ENCODE measurements at regions not wholly inside any gene's neighbourhood (a gene's known extent, or its start where the extent isn't known, plus 50 kb on each side); places are given as distances from the start of the nearest gene placed in this dataset.

- peaks cover 9% of the 10 kb centered on the region; the same call in 1 of the 2 replicates for H3K4me1 ChIP-seq (ENCODE audit: insufficient read depth, low read length)
- H3K9ac ChIP-seq (ENCODE audit: low read length), result no peak overlapping the region
- H2AFZ ChIP-seq (ENCODE audit: low read length), result no peak overlapping the region
- TF ChIP-seq EZH2 (IDR thresholded peaks at IDR 0.05; ENCODE audit: low read length, unreplicated experiment) (no peak), EZH2phosphoT487 (IDR thresholded peaks at IDR 0.05; ENCODE audit: borderline replicate concordance, low read length) (no peak), CTCF (conservative IDR thresholded peaks at IDR 0.05; ENCODE audit: low read depth, low read length) (no peak)
- H3K9me3 ChIP-seq (ENCODE audit: low read length), result no peaks in the 10 kb centered on the region
- H4K20me1 ChIP-seq (ENCODE audit: low read length), result no peaks in the 10 kb centered on the region
- CTCF ChIA-PET, result no interaction called here
- no peak for ATAC-seq
- no peaks in the 10 kb centered on the region for H3F3A ChIP-seq (ENCODE audit: low read length, unreplicated experiment)
- no peaks in the 10 kb centered on the region for H3K79me2 ChIP-seq (ENCODE audit: low read length)
- H3K4me3 ChIP-seq (ENCODE audit: low read length), result no peak overlapping the region
- DNase-seq, result peak; percentile 25
- H3K27ac ChIP-seq (ENCODE audit: low read length), result no peak overlapping the region
- H3K4me2 ChIP-seq (ENCODE audit: low read length), result no peak overlapping the region
- no TSS peak for BruUV-seq (replicated peaks)
- peaks cover 4% of the 10 kb centered on the region; the same call in 1 of the 2 replicates for H3K9me2 ChIP-seq (replicated peaks; ENCODE audit: low read length)
- no peaks in the 10 kb centered on the region for H3K27me3 ChIP-seq (ENCODE audit: low read length)
- intact Hi-C loops (cut with micrococcal nuclease), result no loop called here
- POLR2A ChIA-PET (ENCODE audit: unreplicated experiment), result no interaction called here
- H3K36me3 ChIP-seq (ENCODE audit: low read depth, low read length), result no peaks in the 10 kb centered on the region
Measured at GRCh38 chr1:219754767-219755166, 141.9 kb upstream of the ZC3H11B start.

- H3K9ac ChIP-seq (ENCODE audit: low read length), result no peak overlapping the region
- ChIA-PET CTCF (no interaction called here), POLR2A (ENCODE audit: unreplicated experiment) (no interaction called here)
- no peaks in the 10 kb centered on the region for H3K36me3 ChIP-seq (ENCODE audit: low read depth, low read length)
- peaks cover 9% of the 10 kb centered on the region; the same call in 1 of the 2 replicates for H3K4me1 ChIP-seq (ENCODE audit: insufficient read depth, low read length)
- no peak overlapping the region for H3K27ac ChIP-seq (ENCODE audit: low read length)
- intact Hi-C loops (cut with micrococcal nuclease), result no loop called here
- H3K4me2 ChIP-seq (ENCODE audit: low read length), result no peak overlapping the region
- H3K4me3 ChIP-seq (ENCODE audit: low read length), result no peak overlapping the region
- H3F3A ChIP-seq (ENCODE audit: low read length, unreplicated experiment), result no peaks in the 10 kb centered on the region
- H3K9me3 ChIP-seq (ENCODE audit: low read length), result no peaks in the 10 kb centered on the region
- TF ChIP-seq CTCF (conservative IDR thresholded peaks at IDR 0.05; ENCODE audit: low read depth, low read length) (no peak), EZH2 (IDR thresholded peaks at IDR 0.05; ENCODE audit: low read length, unreplicated experiment) (no peak), EZH2phosphoT487 (IDR thresholded peaks at IDR 0.05; ENCODE audit: borderline replicate concordance, low read length) (no peak)
- no peaks in the 10 kb centered on the region for H4K20me1 ChIP-seq (ENCODE audit: low read length)
- ATAC-seq (no peak), DNase-seq (no peak)
- H3K27me3 ChIP-seq (ENCODE audit: low read length), result no peaks in the 10 kb centered on the region
- no peaks in the 10 kb centered on the region for H3K79me2 ChIP-seq (ENCODE audit: low read length)
- H3K9me2 ChIP-seq (replicated peaks; ENCODE audit: low read length), result peaks cover 4% of the 10 kb centered on the region; the same call in 1 of the 2 replicates
- BruUV-seq (replicated peaks), result no TSS peak
- no peak overlapping the region for H2AFZ ChIP-seq (ENCODE audit: low read length)
Measured at GRCh38 chr1:219753914-219754313, 141.0 kb upstream of the ZC3H11B start.

DNA sequence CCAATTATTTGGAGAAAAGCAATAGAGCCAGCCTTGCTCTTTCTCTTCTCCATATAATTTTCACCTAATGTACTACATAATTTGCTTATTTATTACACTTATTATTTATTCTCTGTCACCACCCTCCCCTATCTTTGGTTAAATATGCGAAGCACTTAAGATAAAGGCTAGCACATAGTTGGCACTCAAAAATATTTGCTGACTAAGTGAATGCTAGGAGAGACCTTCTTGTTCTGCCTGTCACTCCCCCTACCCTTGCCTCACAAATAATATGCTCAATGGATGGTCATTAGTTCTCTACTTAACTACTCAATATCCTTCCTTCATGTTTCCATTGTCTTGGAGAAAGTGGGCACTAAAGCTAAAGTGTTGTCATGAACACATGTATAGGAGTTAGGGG lies 139.7 kb upstream of the ZC3H11B start:
- intact Hi-C loops (cut with micrococcal nuclease), result no loop called here
- Histone ChIP-seq H3K9me2 (replicated peaks; ENCODE audit: low read length) (peaks cover 2% of the 10 kb centered on the region; the same call in 1 of the 2 replicates), H3K79me2 (ENCODE audit: low read length) (no peaks in the 10 kb centered on the region), H3K27ac (ENCODE audit: low read length) (no peak overlapping the region), H4K20me1 (ENCODE audit: low read length) (no peaks in the 10 kb centered on the region), H2AFZ (ENCODE audit: low read length) (no peak overlapping the region), H3K27me3 (ENCODE audit: low read length) (no peaks in the 10 kb centered on the region), H3K4me1 (ENCODE audit: insufficient read depth, low read length) (peaks cover 9% of the 10 kb centered on the region; the same call in 1 of the 2 replicates), H3K4me3 (ENCODE audit: low read length) (no peak overlapping the region), H3K4me2 (ENCODE audit: low read length) (no peak overlapping the region), H3K36me3 (ENCODE audit: low read depth, low read length) (no peaks in the 10 kb centered on the region), H3K9me3 (ENCODE audit: low read length) (no peaks in the 10 kb centered on the region), H3F3A (ENCODE audit: low read length, unreplicated experiment) (no peaks in the 10 kb centered on the region), H3K9ac (ENCODE audit: low read length) (no peak overlapping the region)
- POLR2A ChIA-PET (ENCODE audit: unreplicated experiment), result no interaction called here
- ATAC-seq, result no peak
- DNase-seq, result no peak
- CTCF ChIA-PET, result no interaction called here
- no TSS peak for BruUV-seq (replicated peaks)
- TF ChIP-seq CTCF (conservative IDR thresholded peaks at IDR 0.05; ENCODE audit: low read depth, low read length), result no peak
- no peak for TF ChIP-seq EZH2 (IDR thresholded peaks at IDR 0.05; ENCODE audit: low read length, unreplicated experiment)
- no peak for TF ChIP-seq EZH2phosphoT487 (IDR thresholded peaks at IDR 0.05; ENCODE audit: borderline replicate concordance, low read length)

Data from PC-3 (cell line).